ENCODE measurements at regions not wholly inside any gene's neighbourhood (a gene's known extent, or its start where the extent isn't known, plus 50 kb on each side); places are given as distances from the start of the nearest gene placed in this dataset.

GRCh38 chr11:115745066-115745465 lies 240.9 kb upstream of the CADM1 start:
- TF ChIP-seq CTCF (IDR thresholded peaks at IDR 0.05) (no peak), POLR2AphosphoS5 (IDR thresholded peaks at IDR 0.05) (no peak)

Data from prostate gland (tissue), 2 donors.